GM18505 (cell line): ENCODE measurements at regions not wholly inside any gene's neighbourhood (a gene's known extent, or its start where the extent isn't known, plus 50 kb on each side); places are given as distances from the start of the nearest gene placed in this dataset.

ENCODE experiments used
- ATAC-seq: cut with Tn5 transposase; IDR thresholded peaks from one replicate; pipeline ENCODE4 v1.9.1; 2021; ENCODE audit not compliant: unreplicated experiment
- POLR2A ChIP-seq: IDR thresholded peaks from 4 replicates; pipeline ENCODE4 v1.6.1; 2011; ENCODE audit warnings: borderline replicate concordance; ENCODE audit not compliant: insufficient read depth, insufficient read length; ENCODE audit errors: extremely low read depth

DNA sequence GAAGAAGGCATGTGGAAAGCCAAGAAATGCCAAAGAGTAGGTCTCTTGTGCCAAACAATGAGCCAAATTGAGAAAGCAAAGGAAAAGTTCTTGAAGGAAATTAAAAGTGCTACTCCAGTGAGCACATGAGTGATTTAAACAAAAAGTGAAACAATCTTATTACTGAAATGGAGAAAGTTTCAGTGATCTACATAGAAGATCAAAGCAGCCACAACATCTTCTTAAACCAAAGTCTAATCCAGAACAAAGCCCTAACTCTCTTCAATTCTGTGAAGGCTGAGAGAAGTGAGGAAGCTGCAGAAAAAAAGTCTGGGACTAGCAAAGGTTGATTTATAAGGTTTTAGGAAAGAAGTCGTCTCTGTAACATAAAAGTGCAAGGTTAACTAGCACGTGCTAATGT lies 259.6 kb downstream of the FLRT2 start:
- no peak for ATAC-seq
- no peak for TF ChIP-seq POLR2A

DNA sequence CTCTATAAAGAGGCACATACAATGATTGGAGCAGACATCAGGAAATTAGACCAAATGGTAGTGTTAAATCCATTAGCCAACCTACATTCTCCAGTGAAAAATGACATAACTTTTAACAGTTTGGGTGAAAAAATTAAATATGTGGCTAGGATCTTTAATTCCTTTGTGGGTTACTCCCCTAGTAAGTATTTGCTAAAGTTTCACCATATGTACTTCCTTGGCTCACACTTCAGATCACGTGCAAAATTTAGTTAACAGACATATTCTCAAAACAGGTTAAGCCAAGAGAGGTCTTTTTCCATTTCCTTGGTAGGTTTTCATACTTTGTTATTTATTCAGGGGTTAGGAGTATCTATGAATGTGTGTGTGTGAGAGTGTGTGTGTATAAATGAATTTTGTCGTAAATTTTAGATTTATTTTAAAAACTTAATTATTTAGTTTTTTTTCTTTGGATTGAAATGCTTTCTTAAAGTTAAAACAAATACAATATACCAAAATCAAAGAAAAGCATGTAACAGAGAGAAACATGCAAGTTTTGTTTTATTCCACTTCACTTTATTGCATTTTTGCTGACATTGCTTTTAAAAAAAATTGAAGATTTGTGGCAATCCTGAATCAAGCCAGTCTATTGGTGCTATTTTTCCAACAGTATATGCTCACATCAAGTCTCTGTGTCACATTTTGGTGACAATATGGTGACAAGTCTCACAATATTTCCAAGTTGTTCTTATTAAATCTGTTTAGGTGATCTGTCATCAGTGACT lies 258.7 kb downstream of the FLRT2 start:
- TF ChIP-seq POLR2A: no peak
- ATAC-seq: no peak

DNA sequence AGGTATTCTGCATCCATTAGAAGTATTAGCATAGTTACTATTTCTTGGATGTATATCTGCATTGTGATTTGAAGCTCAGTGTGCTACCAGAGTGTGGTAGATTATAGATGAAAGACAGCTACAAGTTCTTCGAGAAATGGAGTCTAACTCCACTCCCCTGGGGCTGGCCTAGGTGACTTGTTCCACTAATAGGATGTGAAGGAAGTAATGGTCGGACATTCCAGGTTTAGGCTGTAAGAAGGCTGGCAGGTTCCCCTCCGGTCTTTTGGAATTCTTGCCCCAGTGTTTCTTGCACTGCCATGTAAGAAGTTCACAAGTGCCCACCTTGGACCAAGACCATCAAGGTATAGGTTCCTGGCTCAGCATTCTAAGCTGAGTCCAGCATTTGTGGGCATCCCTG lies 236.4 kb downstream of the FLRT2 start:
- TF ChIP-seq POLR2A: no peak
- ATAC-seq: no peak

DNA sequence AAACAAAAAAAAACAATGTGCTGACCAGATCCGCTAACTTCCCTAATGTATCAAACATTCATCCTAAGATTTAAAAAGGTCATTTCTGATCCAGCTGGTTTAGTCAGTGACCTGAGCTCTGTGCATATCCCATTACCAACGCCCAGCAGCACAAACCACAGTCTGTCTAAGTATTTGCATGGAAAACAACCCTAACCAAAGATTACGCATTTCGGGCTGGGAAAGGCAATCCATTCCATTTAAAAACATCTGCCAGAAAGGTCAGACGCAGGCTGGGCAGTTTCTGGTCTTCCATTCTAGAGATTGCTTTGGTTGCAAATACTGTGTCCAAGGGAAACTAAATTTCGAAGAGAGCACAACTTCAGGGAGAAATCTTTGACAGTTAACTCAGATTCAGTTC lies 234.9 kb downstream of the FLRT2 start:
- ATAC-seq: no peak
- no peak for TF ChIP-seq POLR2A

DNA sequence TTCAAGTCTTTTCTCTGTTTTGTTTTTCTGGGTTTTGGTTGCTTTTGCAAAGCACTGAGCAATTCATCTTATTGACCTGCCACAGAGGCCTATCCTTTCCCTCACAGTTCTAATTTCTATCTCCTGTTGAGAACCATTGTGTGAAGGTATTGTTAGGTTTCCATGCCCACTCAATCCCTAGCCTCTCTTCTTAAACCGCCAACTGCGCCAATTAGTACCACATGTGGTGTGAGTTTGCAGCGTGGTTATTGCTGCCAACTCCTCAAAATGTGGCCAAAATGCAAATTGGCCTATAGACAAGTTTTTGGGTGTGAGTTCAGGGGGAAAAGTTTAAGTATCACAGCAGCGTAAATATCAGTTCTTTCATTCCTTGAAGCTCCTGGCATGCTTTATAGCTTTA lies 232.6 kb downstream of the FLRT2 start:
- no peak for ATAC-seq
- TF ChIP-seq POLR2A: no peak

DNA sequence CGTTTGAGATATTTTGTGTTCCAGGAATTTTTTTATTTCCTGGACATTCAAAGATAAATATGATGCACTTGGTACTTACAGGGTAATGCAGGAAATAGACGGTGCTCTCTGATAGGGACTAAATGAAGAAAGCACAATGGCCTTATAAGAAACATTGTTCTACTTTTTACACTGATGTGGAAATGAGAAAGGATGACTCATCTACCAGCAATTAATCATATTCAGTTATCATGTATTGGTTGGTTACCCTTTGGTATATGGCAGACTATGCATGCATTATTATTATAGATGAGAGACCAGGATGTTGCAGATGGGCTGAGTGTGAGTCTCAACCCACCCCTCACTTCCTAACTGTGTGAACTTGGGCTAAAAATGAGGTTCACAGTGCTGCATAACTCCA lies 222.2 kb downstream of the FLRT2 start:
- no peak for TF ChIP-seq POLR2A
- no peak for ATAC-seq

DNA sequence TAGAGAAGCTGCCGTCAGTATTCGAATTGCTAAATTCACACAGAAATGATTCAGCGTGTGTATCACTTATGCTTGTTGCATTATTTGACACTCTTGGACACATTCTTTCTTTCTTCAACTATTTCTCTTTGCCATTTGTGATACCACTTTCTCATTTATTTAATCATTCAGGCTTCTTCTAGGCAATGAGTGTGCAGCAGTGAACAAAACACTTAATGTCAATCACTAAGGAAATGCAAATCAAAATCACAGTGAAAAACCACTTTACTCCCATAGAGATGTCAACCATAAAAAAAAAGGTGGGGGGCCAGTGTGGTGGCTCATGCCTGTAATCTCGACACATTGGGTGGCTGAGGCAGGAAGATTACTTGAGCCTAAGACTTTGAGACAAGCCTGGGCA lies 214.6 kb downstream of the FLRT2 start:
- TF ChIP-seq POLR2A: no peak
- no peak for ATAC-seq

DNA sequence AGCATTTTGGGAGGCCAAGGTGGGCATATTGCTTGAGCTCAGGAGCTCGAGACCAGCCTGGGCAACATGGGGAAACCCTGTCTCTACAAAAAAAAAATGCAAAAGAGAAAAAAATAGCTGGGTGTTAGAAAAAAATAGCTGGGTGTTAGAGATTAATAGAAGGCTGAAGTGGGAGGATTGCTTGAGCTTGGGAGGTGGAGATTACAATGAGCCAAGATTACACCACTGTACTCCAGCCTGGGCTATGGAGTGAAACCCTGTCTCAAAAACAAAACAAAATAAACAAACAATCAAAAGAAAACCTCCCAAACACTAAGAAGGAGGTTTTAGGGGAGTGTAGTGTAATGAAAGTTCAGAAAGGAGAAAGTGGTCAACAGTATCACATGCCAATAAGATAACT lies 202.1 kb downstream of the FLRT2 start:
- TF ChIP-seq POLR2A: no peak
- ATAC-seq: no peak

DNA sequence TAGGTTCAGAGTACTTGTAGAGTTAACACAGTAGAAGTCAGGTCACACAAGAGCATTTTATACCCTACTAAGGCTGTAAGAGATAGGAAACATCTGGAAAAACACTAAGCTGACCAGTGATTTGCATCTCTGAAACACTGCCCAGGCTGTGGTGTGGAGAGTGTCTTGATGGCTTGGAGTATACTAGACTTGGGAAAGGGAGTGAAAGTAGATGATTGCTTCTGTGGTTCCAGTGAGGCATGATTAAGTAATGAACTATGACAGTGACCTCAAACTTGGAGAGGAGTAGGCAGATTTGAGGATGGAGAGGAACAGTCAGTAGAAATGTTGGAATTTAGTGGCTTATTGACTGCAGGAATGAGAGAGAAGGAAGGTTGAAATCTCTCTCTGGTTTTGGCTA lies 201.2 kb downstream of the FLRT2 start:
- no peak for TF ChIP-seq POLR2A
- ATAC-seq: no peak

DNA sequence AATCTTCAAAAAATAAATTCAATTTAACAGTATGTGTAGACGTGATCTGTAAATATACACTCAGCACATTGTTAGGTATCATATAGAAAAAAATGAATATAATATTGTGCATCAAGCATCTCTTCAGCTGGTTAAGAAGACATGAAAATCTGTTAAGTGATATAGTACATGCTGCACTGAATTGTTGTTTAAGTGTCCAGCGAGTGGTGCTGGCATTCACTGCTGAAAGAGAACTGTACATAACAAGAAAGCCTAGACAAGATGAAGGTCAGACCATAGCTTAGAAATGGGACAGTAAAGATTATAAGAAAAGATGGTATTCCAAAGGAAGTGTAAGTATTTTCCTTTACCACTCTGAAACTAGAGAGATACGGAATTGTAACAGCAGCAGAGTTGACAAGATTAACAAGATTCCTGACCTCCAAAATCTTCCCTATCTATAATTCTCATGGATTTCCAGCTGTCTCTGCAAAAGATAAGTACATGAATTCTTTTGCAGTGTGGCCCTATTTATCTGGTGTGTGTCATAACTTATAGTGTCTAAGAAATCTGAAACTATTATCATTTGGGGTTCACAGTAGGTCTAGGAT lies 198.6 kb downstream of the FLRT2 start:
- TF ChIP-seq POLR2A: no peak
- ATAC-seq: no peak

DNA sequence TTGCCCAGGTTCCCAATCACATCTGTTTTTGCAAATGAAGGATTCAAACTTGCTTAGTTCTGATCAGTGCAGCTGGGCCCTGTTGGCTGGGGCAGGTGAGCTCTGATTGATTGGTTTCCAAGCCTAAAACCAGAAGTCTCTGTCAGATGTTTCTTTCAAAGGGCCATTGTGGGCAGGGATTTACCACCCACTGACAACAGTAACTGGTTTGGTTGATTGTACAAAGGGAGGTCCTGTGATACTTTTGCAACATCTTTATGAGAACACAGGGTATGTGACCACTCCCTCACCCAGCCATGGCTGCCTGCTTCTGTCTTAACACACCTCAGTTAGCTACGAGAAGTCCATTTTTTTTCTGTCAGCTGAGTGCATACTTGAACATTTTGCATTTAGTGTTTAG lies 184.1 kb downstream of the FLRT2 start:
- TF ChIP-seq POLR2A: no peak
- no peak for ATAC-seq

DNA sequence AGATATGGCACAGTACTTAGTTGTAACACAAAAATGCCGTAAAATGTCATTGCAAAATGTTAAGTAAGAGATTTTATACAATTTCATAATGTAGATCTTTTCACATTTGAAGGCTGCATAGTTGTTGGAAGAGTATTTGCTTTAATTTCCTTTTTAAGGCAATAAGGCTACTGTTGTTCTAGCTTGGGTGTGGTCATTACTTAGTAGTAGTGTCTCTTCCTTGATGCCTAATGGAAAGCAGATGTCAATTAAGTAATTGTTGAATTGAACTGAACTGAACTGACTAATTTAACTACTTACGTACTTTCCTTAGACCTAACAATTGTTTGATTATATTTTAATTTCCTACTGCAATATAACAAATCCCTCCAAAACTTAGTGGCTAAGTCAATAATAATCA lies 181.7 kb downstream of the FLRT2 start:
- TF ChIP-seq POLR2A: no peak
- ATAC-seq: no peak
